ENCODE measurements at regions not wholly inside any gene's neighbourhood (a gene's known extent, or its start where the extent isn't known, plus 50 kb on each side); places are given as distances from the start of the nearest gene placed in this dataset.

- TF ChIP-seq CTCF (IDR thresholded peaks at IDR 0.05) = no peak
- no peak for TF ChIP-seq EZH2 (IDR thresholded peaks at IDR 0.05; ENCODE audit: borderline replicate concordance, insufficient read depth, low read depth, low read length, poor library complexity, severe bottlenecking)
These were observed 94.5 kb upstream of the F13A1 start for GRCh38 chr6:6414931-6415330.
